Progenitor cell of endocrine pancreas (in vitro differentiated cells): ENCODE measurements at regions not wholly inside any gene's neighbourhood (a gene's known extent, or its start where the extent isn't known, plus 50 kb on each side); places are given as distances from the start of the nearest gene placed in this dataset.

Source experiments
- DNase-seq: peaks from one replicate; pipeline ENCODE4 v3.0.0; 2021; ENCODE audit warnings: low spot score; ENCODE audit not compliant: unreplicated experiment
- H3K27ac Mint-ChIP-seq: 2 replicates; pipeline ENCODE4 v1.8.0; 2021; ENCODE audit warnings: mild to moderate bottlenecking, moderate library complexity, mixed read lengths
- H3K27me3 Mint-ChIP-seq: 2 replicates; pipeline ENCODE4 v1.8.0; 2021; ENCODE audit warnings: mixed read lengths
- H3K36me3 Mint-ChIP-seq: 2 replicates; pipeline ENCODE4 v1.8.0; 2022; ENCODE audit warnings: mixed read lengths; ENCODE audit not compliant: insufficient read depth
- H3K4me1 Mint-ChIP-seq: 2 replicates; pipeline ENCODE4 v1.8.0; 2021; ENCODE audit warnings: low read depth, mixed read lengths
- H3K4me3 Mint-ChIP-seq: 2 replicates; pipeline ENCODE4 v1.8.0; 2021; ENCODE audit warnings: low read depth, mild to moderate bottlenecking, moderate library complexity, mixed read lengths
- H3K9me3 Mint-ChIP-seq: 2 replicates; pipeline ENCODE4 v1.8.0; 2021; ENCODE audit warnings: low read depth, mixed read lengths
- TF ChIP-seq, protein P1 (sequence below): fragments of 200-600 bp; sonication (generic); IDR thresholded peaks from one replicate; pipeline ENCODE4 v1.5.0; 2021; ENCODE audit warnings: antibody characterized with exemption, mild to moderate bottlenecking; ENCODE audit not compliant: unreplicated experiment

DNA sequence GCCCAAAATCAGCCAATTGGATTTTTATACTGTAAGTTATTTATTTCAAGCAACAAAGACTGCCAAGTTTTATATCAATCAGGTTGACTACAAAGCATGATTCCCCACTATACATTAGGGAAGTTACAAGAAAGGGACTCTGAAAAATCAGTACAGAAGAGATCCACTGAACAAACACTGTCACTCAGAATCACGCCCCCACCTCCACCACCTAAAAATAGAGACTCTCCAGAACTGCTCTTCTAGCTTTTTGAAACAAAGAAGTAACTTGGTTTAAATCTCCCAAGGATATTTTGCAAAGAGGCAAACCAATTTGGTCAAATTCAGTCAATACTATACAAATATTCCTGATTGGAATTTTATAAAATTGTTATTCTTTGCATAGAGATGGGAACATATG lies 438.0 kb downstream of the HTR1A start:
- Mint-ChIP-seq H3K9me3 (peaks cover 10% of the 10 kb centered on the region), H3K4me1 (no peaks in the 10 kb centered on the region), H3K4me3 (no peak overlapping the region), H3K27ac (no peak overlapping the region), H3K27me3 (no peaks in the 10 kb centered on the region), H3K36me3 (no peaks in the 10 kb centered on the region)
- DNase-seq, result no peak
- TF ChIP-seq, protein P1, sequence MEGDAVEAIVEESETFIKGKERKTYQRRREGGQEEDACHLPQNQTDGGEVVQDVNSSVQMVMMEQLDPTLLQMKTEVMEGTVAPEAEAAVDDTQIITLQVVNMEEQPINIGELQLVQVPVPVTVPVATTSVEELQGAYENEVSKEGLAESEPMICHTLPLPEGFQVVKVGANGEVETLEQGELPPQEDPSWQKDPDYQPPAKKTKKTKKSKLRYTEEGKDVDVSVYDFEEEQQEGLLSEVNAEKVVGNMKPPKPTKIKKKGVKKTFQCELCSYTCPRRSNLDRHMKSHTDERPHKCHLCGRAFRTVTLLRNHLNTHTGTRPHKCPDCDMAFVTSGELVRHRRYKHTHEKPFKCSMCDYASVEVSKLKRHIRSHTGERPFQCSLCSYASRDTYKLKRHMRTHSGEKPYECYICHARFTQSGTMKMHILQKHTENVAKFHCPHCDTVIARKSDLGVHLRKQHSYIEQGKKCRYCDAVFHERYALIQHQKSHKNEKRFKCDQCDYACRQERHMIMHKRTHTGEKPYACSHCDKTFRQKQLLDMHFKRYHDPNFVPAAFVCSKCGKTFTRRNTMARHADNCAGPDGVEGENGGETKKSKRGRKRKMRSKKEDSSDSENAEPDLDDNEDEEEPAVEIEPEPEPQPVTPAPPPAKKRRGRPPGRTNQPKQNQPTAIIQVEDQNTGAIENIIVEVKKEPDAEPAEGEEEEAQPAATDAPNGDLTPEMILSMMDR, result no peak

DNA sequence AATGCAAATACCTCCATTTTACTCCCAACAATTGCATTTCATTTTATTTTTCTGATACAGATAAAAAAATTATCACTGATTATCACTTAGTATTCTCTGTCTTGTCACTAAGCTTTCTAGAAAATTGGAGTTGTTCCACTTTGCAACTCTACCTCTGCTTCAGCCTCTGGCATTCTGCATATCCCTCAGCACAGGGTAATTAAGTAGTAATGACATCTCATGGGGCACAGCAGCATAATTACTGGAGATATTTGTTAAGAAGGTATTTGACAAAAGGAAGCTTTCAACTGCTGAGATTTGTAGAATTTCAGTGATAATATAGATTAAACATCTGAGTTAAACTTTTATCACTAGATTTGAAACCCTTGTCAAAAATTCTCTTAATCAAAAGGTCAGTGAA lies 446.2 kb downstream of the HTR1A start:
- TF ChIP-seq, protein P1, result no peak
- no peak for DNase-seq
- H3K36me3 Mint-ChIP-seq, result no peaks in the 10 kb centered on the region
- no peak overlapping the region for H3K4me3 Mint-ChIP-seq
- no peaks in the 10 kb centered on the region for H3K4me1 Mint-ChIP-seq
- peaks cover 3% of the 10 kb centered on the region for H3K9me3 Mint-ChIP-seq
- no peak overlapping the region for H3K27ac Mint-ChIP-seq
- H3K27me3 Mint-ChIP-seq, result no peaks in the 10 kb centered on the region

DNA sequence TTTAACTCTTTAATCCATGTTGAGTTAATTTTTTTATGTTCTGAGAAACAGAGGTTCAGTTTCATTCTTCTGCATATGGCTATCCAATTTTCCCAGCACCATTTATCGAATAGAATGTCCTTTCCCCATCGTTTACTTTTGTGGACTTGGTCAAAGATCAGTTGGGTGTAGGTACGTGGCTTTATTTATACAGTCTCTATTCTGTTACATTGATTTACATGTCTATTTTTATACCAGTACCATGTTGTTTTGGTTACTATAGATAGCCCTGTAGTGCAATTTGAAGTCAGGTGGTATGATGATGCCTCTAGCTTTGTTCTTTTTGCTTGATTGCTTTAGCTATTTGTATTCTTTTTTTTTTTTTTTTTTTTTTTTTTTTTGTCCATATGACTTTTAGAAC lies 462.0 kb downstream of the HTR1A start:
- Mint-ChIP-seq H3K36me3 (no peaks in the 10 kb centered on the region), H3K27me3 (no peaks in the 10 kb centered on the region), H3K27ac (no peak overlapping the region), H3K4me1 (peaks cover 2% of the 10 kb centered on the region), H3K9me3 (peaks cover 3% of the 10 kb centered on the region), H3K4me3 (no peak overlapping the region)
- DNase-seq, result no peak
- TF ChIP-seq, protein P1, result no peak

DNA sequence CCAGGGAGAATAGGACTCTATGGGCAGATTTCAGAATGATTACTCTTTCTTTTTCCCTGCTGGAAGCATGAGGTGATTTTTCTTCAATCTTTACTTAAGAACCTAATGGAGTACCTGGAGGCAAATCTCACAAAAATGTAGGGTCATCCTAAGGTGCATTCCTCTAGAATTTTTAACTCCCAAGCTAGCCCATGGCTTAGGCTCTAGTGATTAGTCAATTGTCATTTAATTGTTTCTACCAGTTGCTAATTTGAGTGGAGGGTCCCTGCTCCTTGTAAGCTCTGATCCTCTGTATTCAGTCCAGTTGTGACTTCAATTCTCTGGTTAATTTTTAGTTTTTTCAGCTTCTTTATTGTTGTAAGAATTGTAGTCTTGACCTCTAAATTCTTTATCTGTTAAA lies 467.0 kb downstream of the HTR1A start:
- H3K4me1 Mint-ChIP-seq, result peaks cover 2% of the 10 kb centered on the region
- no peaks in the 10 kb centered on the region for H3K36me3 Mint-ChIP-seq
- no peaks in the 10 kb centered on the region for H3K9me3 Mint-ChIP-seq
- H3K27ac Mint-ChIP-seq, result no peak overlapping the region
- no peak overlapping the region for H3K4me3 Mint-ChIP-seq
- no peaks in the 10 kb centered on the region for H3K27me3 Mint-ChIP-seq
- DNase-seq, result no peak
- TF ChIP-seq, protein P1, result no peak

DNA sequence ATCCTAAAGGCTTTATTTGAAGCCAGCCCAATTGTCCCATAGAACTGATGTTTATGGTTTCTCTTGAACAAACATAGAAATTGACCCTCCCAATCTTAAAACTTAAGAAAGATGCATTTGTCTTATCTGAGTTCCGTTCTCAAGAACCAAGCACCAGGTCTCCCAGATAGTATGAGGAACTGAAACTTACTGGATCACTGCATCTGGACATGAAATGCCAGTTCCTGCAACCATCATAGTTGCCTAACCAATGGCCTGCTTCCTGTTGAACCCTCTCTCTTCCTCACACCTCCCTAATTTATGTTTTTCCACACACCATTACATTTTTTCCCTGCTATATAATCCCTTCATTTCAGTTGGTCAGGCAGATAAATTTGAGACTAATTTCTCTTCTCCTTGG lies 478.9 kb downstream of the HTR1A start:
- Mint-ChIP-seq H3K9me3 (peaks cover 11% of the 10 kb centered on the region), H3K27ac (no peak overlapping the region), H3K36me3 (no peaks in the 10 kb centered on the region), H3K27me3 (no peaks in the 10 kb centered on the region), H3K4me3 (no peak overlapping the region), H3K4me1 (no peaks in the 10 kb centered on the region)
- TF ChIP-seq, protein P1, result no peak
- no peak for DNase-seq
